C4-2B (cell line): ENCODE measurements at regions not wholly inside any gene's neighbourhood (a gene's known extent, or its start where the extent isn't known, plus 50 kb on each side); places are given as distances from the start of the nearest gene placed in this dataset.

Experiments
- CTCF ChIP-seq: fragments of 450-650 bp; conservative IDR thresholded peaks from 2 replicates; pipeline ENCODE4 v1.5.1; 2017; ENCODE audit warnings: mild to moderate bottlenecking
- ZFX ChIP-seq: fragments of 450-650 bp; IDR thresholded peaks from 2 replicates; pipeline ENCODE4 v1.6.1; 2017

GRCh38 chr7:109695419-109695818 lies 1125.7 kb downstream of the DNAJB9 start:
- TF ChIP-seq CTCF, result no peak
- TF ChIP-seq ZFX, result no peak
